Natural killer cell (primary cell): ENCODE measurements at regions not wholly inside any gene's neighbourhood (a gene's known extent, or its start where the extent isn't known, plus 50 kb on each side); places are given as distances from the start of the nearest gene placed in this dataset.

Experiments used
- ATAC-seq, 3 donors: fragments of 150-1000 bp in 2 of 3; fragments of 200-7000 bp in 1 of 3; cut with Tn5 transposase; 1 replicate in 1 of 3; 2 replicates in 2 of 3; pipeline ENCODE4 v1.10.0; 2021; ENCODE audit warnings: mild to moderate bottlenecking in 2 of 3, moderate library complexity in 2 of 3
- DNase-seq, 2 donors: peaks; one replicate each; pipeline versions ENCODE4 v3.0.0 to v3.0.0-alpha.2; 2013 to 2021; ENCODE audit warnings: mixed read lengths in 1 of 2
- H3K27ac ChIP-seq: one replicate; pipeline ENCODE4 v1.5.1; 2013; ENCODE audit warnings: mild to moderate bottlenecking, low read length
- H3K27me3 ChIP-seq: one replicate; pipeline ENCODE4 v1.6.1; 2013; ENCODE audit warnings: low read length; ENCODE audit not compliant: control insufficient read depth, insufficient read depth
- H3K36me3 ChIP-seq: one replicate; pipeline ENCODE4 v1.6.1; 2013; ENCODE audit warnings: low read length; ENCODE audit not compliant: control insufficient read depth, insufficient read depth
- H3K4me1 ChIP-seq: one replicate; pipeline ENCODE4 v1.6.1; 2013; ENCODE audit warnings: low read length; ENCODE audit not compliant: control insufficient read depth, insufficient read depth
- H3K4me3 ChIP-seq: one replicate; pipeline ENCODE4 v1.5.1; 2013; ENCODE audit warnings: low read length
- H3K9me3 ChIP-seq: one replicate; pipeline ENCODE4 v1.6.1; 2013; ENCODE audit warnings: low read length; ENCODE audit not compliant: control insufficient read depth, insufficient read depth
- H3K27ac Mint-ChIP-seq, 2 donors: one replicate each; pipeline ENCODE4 v1.8.0; 2022; ENCODE audit warnings: mild to moderate bottlenecking in 2 of 2, mixed read lengths in 2 of 2, moderate library complexity in 1 of 2
- H3K27me3 Mint-ChIP-seq, 2 donors: one replicate each; pipeline ENCODE4 v1.8.0; 2022; ENCODE audit warnings: low read depth in 2 of 2, mixed read lengths in 2 of 2
- H3K36me3 Mint-ChIP-seq: one replicate; pipeline ENCODE4 v1.8.0; 2022; ENCODE audit warnings: mixed read lengths
- H3K4me1 Mint-ChIP-seq, 2 donors: one replicate each; pipeline ENCODE4 v1.8.0; 2022; ENCODE audit warnings: mixed read lengths in 2 of 2
- H3K4me3 Mint-ChIP-seq: one replicate; pipeline ENCODE4 v1.8.0; 2022; ENCODE audit warnings: mild to moderate bottlenecking, moderate library complexity, mixed read lengths
- H3K9me3 Mint-ChIP-seq, 2 donors: one replicate each; pipeline ENCODE4 v1.8.0; 2022; ENCODE audit warnings: mixed read lengths in 2 of 2
- WGBS: methylation state at CpG from one replicate; pipeline ENCODE4 v1.1.7; 2013; ENCODE audit warnings: missing lambda C conversion rate; ENCODE audit not compliant: insufficient coverage; 5-methylcytosine and 5-hydroxymethylcytosine counted together
- intact Hi-C: fragments of 100-400 bp; cut with micrococcal nuclease; formaldehyde crosslinking; loops from one replicate; pipeline ENCODE4 v1.14.2; 2022
- TF ChIP-seq, protein P1 (sequence below): fragments of 200-600 bp; IDR thresholded peaks from one replicate; pipeline ENCODE4 v1.8.0; 2022; ENCODE audit warnings: antibody characterized with exemption

DNA sequence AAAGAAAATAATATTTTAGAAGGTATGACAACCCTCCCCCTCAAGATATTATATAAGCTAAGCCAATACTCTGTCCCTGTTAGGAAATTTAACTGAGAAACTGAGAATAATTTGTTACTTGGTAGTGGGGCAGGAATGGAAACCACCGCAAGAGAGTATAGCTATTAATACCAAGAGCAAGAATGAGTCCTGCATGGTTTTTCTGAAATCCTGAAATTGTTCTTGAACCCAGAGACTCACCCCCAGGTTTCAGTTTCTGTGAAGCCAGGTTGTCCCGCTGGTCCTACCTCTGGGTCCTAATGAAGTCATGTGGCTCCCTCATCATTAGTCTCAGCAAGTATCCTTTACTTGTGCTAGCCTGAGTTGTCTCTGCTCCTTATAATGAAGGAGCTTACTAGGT lies 671.0 kb upstream of the ACVR2A start:
- H3K4me3 Mint-ChIP-seq = no peak overlapping the region
- DNase-seq (no peak), ATAC-seq (no peak)
- H3K27ac Mint-ChIP-seq = no peak overlapping the region
- H3K36me3 Mint-ChIP-seq = no peaks in the 10 kb centered on the region
- no peaks in the 10 kb centered on the region for H3K27me3 ChIP-seq
- peaks cover 0 to 2% of the 10 kb centered on the region in 2 donors for H3K9me3 Mint-ChIP-seq
- H3K27ac ChIP-seq = no peak overlapping the region
- H3K27me3 Mint-ChIP-seq = peaks cover 0 to 4% of the 10 kb centered on the region in 2 donors
- H3K9me3 ChIP-seq = no peaks in the 10 kb centered on the region
- intact Hi-C loops = no loop called here
- WGBS = 90% methylated on average over 2 of the region's 2 CpGs
- no peaks in the 10 kb centered on the region for H3K36me3 ChIP-seq
- no peaks in the 10 kb centered on the region for H3K4me1 ChIP-seq
- H3K4me3 ChIP-seq = no peak overlapping the region
- H3K4me1 Mint-ChIP-seq = no peaks in the 10 kb centered on the region
- TF ChIP-seq, protein P1, sequence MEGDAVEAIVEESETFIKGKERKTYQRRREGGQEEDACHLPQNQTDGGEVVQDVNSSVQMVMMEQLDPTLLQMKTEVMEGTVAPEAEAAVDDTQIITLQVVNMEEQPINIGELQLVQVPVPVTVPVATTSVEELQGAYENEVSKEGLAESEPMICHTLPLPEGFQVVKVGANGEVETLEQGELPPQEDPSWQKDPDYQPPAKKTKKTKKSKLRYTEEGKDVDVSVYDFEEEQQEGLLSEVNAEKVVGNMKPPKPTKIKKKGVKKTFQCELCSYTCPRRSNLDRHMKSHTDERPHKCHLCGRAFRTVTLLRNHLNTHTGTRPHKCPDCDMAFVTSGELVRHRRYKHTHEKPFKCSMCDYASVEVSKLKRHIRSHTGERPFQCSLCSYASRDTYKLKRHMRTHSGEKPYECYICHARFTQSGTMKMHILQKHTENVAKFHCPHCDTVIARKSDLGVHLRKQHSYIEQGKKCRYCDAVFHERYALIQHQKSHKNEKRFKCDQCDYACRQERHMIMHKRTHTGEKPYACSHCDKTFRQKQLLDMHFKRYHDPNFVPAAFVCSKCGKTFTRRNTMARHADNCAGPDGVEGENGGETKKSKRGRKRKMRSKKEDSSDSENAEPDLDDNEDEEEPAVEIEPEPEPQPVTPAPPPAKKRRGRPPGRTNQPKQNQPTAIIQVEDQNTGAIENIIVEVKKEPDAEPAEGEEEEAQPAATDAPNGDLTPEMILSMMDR = no peak

DNA sequence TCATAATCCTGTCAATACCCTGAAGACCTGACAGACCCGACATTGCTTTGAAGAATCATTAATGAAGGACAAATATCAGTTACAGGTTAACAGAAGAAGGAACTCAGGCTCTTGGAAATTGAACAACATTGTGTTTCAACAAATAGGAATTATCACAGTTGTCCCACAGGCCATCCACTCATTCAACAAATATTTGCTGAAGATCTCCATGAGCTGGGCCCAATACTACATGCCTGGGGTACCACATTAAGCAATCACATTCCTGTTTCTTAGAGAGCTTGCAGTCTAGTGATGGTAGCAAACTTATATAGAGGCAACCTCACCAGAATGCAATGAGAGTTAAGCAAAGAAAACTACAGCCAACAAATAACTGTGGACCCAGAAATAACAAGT lies 671.6 kb upstream of the ACVR2A start:
- TF ChIP-seq, protein P1 = no peak
- Histone ChIP-seq H3K36me3 (no peaks in the 10 kb centered on the region), H3K9me3 (no peaks in the 10 kb centered on the region), H3K27me3 (no peaks in the 10 kb centered on the region), H3K27ac (no peak overlapping the region), H3K4me3 (no peak overlapping the region), H3K4me1 (no peaks in the 10 kb centered on the region)
- Mint-ChIP-seq H3K9me3 (peaks cover 0 to 2% of the 10 kb centered on the region in 2 donors), H3K27me3 (peaks cover 0 to 4% of the 10 kb centered on the region in 2 donors), H3K36me3 (no peaks in the 10 kb centered on the region), H3K4me1 (no peaks in the 10 kb centered on the region), H3K27ac (no peak overlapping the region), H3K4me3 (no peak overlapping the region)
- ATAC-seq = no peak
- WGBS = 79% methylated on average over 1 of the region's 1 CpG
- DNase-seq = no peak
- intact Hi-C loops = no loop called here

GRCh38 chr2:147172493-147173188 lies 672.2 kb upstream of the ACVR2A start:
- no peaks in the 10 kb centered on the region for H3K9me3 ChIP-seq
- no peak overlapping the region for H3K27ac Mint-ChIP-seq
- WGBS = 88% methylated on average over 9 of the region's 9 CpGs
- no peak overlapping the region for H3K27ac ChIP-seq
- H3K36me3 Mint-ChIP-seq = no peaks in the 10 kb centered on the region
- no peaks in the 10 kb centered on the region for H3K27me3 ChIP-seq
- TF ChIP-seq, protein P1 = no peak
- no peaks in the 10 kb centered on the region for H3K36me3 ChIP-seq
- DNase-seq (no peak), ATAC-seq (no peak)
- peaks cover 0 to 4% of the 10 kb centered on the region in 2 donors for H3K27me3 Mint-ChIP-seq
- intact Hi-C loops = no loop called here
- no peak overlapping the region for H3K4me3 Mint-ChIP-seq
- no peaks in the 10 kb centered on the region for H3K4me1 ChIP-seq
- H3K4me3 ChIP-seq = no peak overlapping the region
- peaks cover 0 to 2% of the 10 kb centered on the region in 2 donors for H3K9me3 Mint-ChIP-seq
- no peaks in the 10 kb centered on the region for H3K4me1 Mint-ChIP-seq

DNA sequence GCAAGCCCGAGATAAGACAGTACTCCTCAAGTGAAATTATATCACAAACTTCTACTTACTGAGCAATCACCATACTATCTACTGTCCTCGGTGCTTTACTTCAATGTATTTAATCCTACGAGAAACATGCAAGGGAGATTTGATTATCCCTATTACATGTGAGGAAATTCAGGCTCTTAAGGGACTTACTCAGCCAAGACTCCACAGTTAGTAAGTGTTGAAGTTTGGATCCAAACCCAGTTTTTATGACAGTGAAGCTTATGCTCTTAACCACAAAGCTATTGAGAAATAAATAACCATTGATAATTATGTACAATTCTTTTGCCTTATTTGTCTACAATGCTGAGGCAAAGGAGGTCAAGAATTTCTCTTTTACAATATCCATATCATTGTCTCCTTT lies 672.9 kb upstream of the ACVR2A start:
- H3K27ac Mint-ChIP-seq = no peak overlapping the region
- DNase-seq (no peak), ATAC-seq (no peak)
- TF ChIP-seq, protein P1 = no peak
- no peak overlapping the region for H3K4me3 Mint-ChIP-seq
- intact Hi-C loops = no loop called here
- no peaks in the 10 kb centered on the region for H3K9me3 ChIP-seq
- H3K36me3 Mint-ChIP-seq = no peaks in the 10 kb centered on the region
- H3K4me3 ChIP-seq = no peak overlapping the region
- no peaks in the 10 kb centered on the region for H3K27me3 ChIP-seq
- H3K9me3 Mint-ChIP-seq = peaks cover 0 to 2% of the 10 kb centered on the region in 2 donors
- 27% methylated on average over 1 of the region's 3 CpGs for WGBS
- peaks cover 0 to 4% of the 10 kb centered on the region in 2 donors for H3K27me3 Mint-ChIP-seq
- H3K4me1 Mint-ChIP-seq = no peaks in the 10 kb centered on the region
- H3K36me3 ChIP-seq = no peaks in the 10 kb centered on the region
- H3K27ac ChIP-seq = no peak overlapping the region
- H3K4me1 ChIP-seq = no peaks in the 10 kb centered on the region
